WTC11 (cell line): ENCODE measurements at regions not wholly inside any gene's neighbourhood (a gene's known extent, or its start where the extent isn't known, plus 50 kb on each side); places are given as distances from the start of the nearest gene placed in this dataset.

Experiments
- CBFB ChIP-seq: sonication (generic); formaldehyde crosslinking; IDR thresholded peaks from 2 replicates; pipeline ENCODE4 v1.8.1; 2022; ENCODE audit warnings: mild to moderate bottlenecking, low read depth, missing genetic modification reagents
- NR2C2 ChIP-seq: sonication (generic); formaldehyde crosslinking; IDR thresholded peaks from 2 replicates; pipeline ENCODE4 v1.8.0; 2022; ENCODE audit warnings: mild to moderate bottlenecking, missing genetic modification reagents
- USF2 ChIP-seq: sonication (generic); formaldehyde crosslinking; IDR thresholded peaks from 2 replicates; pipeline ENCODE4 v1.8.1; 2023; ENCODE audit warnings: mild to moderate bottlenecking, missing genetic modification reagents, moderate library complexity
- ZNF317 ChIP-seq: sonication (generic); formaldehyde crosslinking; IDR thresholded peaks from 2 replicates; pipeline ENCODE4 v1.8.1; 2023; ENCODE audit warnings: low read depth, mild to moderate bottlenecking, moderate library complexity, missing genetic modification reagents, borderline replicate concordance
- TF ChIP-seq, protein P1 (sequence below): sonication (generic); formaldehyde crosslinking; IDR thresholded peaks from 2 replicates; pipeline ENCODE4 v1.8.1; 2023; ENCODE audit warnings: mild to moderate bottlenecking, missing genetic modification reagents, moderate library complexity
- TF ChIP-seq, protein P2 (sequence below): sonication (generic); formaldehyde crosslinking; IDR thresholded peaks from 2 replicates; pipeline ENCODE4 v1.8.0; 2022; ENCODE audit warnings: mild to moderate bottlenecking, missing genetic modification reagents
- TF ChIP-seq, protein P3 (sequence below): fragments of 200-600 bp; IDR thresholded peaks from 2 replicates; pipeline ENCODE4 v1.8.0; 2022; ENCODE audit warnings: antibody characterized with exemption
- TF ChIP-seq, protein P4 (sequence below): sonication (generic); formaldehyde crosslinking; IDR thresholded peaks from 2 replicates; pipeline ENCODE4 v1.8.0; 2022; ENCODE audit warnings: mild to moderate bottlenecking, missing genetic modification reagents

- TF ChIP-seq, protein P1, sequence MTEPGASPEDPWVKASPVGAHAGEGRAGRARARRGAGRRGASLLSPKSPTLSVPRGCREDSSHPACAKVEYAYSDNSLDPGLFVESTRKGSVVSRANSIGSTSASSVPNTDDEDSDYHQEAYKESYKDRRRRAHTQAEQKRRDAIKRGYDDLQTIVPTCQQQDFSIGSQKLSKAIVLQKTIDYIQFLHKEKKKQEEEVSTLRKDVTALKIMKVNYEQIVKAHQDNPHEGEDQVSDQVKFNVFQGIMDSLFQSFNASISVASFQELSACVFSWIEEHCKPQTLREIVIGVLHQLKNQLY = no peak
- TF ChIP-seq, protein P2, sequence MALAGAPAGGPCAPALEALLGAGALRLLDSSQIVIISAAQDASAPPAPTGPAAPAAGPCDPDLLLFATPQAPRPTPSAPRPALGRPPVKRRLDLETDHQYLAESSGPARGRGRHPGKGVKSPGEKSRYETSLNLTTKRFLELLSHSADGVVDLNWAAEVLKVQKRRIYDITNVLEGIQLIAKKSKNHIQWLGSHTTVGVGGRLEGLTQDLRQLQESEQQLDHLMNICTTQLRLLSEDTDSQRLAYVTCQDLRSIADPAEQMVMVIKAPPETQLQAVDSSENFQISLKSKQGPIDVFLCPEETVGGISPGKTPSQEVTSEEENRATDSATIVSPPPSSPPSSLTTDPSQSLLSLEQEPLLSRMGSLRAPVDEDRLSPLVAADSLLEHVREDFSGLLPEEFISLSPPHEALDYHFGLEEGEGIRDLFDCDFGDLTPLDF (CRISPR knock-in tag) = no peak
- TF ChIP-seq, protein P3, sequence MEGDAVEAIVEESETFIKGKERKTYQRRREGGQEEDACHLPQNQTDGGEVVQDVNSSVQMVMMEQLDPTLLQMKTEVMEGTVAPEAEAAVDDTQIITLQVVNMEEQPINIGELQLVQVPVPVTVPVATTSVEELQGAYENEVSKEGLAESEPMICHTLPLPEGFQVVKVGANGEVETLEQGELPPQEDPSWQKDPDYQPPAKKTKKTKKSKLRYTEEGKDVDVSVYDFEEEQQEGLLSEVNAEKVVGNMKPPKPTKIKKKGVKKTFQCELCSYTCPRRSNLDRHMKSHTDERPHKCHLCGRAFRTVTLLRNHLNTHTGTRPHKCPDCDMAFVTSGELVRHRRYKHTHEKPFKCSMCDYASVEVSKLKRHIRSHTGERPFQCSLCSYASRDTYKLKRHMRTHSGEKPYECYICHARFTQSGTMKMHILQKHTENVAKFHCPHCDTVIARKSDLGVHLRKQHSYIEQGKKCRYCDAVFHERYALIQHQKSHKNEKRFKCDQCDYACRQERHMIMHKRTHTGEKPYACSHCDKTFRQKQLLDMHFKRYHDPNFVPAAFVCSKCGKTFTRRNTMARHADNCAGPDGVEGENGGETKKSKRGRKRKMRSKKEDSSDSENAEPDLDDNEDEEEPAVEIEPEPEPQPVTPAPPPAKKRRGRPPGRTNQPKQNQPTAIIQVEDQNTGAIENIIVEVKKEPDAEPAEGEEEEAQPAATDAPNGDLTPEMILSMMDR = no peak
- TF ChIP-seq ZNF317 (no peak), USF2 (CRISPR knock-in tag) (no peak), CBFB (no peak), NR2C2 (CRISPR knock-in tag) (no peak)
- TF ChIP-seq, protein P4, sequence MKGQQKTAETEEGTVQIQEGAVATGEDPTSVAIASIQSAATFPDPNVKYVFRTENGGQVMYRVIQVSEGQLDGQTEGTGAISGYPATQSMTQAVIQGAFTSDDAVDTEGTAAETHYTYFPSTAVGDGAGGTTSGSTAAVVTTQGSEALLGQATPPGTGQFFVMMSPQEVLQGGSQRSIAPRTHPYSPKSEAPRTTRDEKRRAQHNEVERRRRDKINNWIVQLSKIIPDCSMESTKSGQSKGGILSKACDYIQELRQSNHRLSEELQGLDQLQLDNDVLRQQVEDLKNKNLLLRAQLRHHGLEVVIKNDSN (CRISPR knock-in tag) = no peak
Measured at GRCh38 chr5:3963652-3964051, 368.0 kb downstream of the IRX1 start.
